ENCODE measurements at regions not wholly inside any gene's neighbourhood (a gene's known extent, or its start where the extent isn't known, plus 50 kb on each side); places are given as distances from the start of the nearest gene placed in this dataset.

DNA sequence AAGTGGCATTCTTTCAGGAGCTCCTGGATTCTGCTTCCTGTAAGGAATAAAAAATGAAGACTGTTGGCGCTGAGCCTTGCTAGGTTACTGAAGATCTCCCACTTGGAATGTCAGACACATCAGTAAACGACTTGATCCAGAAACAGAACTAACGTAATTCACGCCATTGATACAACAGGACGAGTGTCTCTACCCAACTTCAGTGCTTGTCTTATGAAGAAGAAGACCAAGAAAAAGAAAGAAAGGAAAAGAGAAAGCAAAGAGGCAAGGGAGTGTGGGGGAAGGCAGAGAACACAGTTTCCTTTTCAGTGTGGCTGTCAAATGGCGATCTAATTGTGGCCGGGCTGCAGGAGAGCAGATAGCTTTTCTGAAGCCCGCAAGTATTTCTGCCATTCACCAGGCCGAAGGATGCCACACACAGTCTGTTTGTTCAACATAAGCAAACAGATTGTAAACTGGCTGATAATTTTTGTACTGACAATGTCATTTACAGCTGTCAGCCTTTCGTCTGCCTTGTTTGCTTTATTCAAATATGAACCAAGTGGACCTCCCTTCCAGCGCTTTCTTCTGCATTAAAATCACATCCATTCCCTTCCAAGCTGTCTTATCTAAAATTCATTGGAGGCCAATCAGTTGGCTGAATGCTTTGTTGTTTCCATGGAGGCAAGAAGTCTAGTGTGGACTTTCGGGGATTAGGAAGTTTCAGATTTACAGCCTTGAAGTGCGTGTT lies 180.6 kb downstream of the FOXA2 start:
- no peaks in the 10 kb centered on the region for H3K9me3 Mint-ChIP-seq (ENCODE audit: unreplicated experiment)
- H3K4me1 Mint-ChIP-seq (ENCODE audit: insufficient read depth, unreplicated experiment): peaks cover 26% of the 10 kb centered on the region
- ChIA-PET POLR2A (interaction anchor here (0.7 to 2.7 kb wide), 13 partner anchors 10 to 360 kb away, joined by 3 to 33 read pairs (median 5); no protein-coding TSS in a partner anchor), CTCF (interaction anchor here (0.6 to 2.4 kb wide), 22 partner anchors 9 to 563 kb away, joined by 3 to 29 read pairs (median 3); no protein-coding TSS in a partner anchor)
- peak overlapping the region; percentile 5 for H3K27ac Mint-ChIP-seq (ENCODE audit: low read depth, unreplicated experiment)
- DNase-seq (ENCODE audit: unreplicated experiment): no peak
- TF ChIP-seq, protein P1, sequence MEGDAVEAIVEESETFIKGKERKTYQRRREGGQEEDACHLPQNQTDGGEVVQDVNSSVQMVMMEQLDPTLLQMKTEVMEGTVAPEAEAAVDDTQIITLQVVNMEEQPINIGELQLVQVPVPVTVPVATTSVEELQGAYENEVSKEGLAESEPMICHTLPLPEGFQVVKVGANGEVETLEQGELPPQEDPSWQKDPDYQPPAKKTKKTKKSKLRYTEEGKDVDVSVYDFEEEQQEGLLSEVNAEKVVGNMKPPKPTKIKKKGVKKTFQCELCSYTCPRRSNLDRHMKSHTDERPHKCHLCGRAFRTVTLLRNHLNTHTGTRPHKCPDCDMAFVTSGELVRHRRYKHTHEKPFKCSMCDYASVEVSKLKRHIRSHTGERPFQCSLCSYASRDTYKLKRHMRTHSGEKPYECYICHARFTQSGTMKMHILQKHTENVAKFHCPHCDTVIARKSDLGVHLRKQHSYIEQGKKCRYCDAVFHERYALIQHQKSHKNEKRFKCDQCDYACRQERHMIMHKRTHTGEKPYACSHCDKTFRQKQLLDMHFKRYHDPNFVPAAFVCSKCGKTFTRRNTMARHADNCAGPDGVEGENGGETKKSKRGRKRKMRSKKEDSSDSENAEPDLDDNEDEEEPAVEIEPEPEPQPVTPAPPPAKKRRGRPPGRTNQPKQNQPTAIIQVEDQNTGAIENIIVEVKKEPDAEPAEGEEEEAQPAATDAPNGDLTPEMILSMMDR (IDR thresholded peaks at IDR 0.05; ENCODE audit: unreplicated experiment): no peak
- peak overlapping the region; percentile 20 for H3K4me3 Mint-ChIP-seq (ENCODE audit: unreplicated experiment)
- no TSS peak for BruUV-seq (replicated peaks)
- intact Hi-C loops (cut with micrococcal nuclease): no loop called here
- no peaks in the 10 kb centered on the region for H3K27me3 Mint-ChIP-seq (ENCODE audit: insufficient read depth, unreplicated experiment)
- no peaks in the 10 kb centered on the region for H3K36me3 Mint-ChIP-seq (ENCODE audit: insufficient read depth, unreplicated experiment)

DNA sequence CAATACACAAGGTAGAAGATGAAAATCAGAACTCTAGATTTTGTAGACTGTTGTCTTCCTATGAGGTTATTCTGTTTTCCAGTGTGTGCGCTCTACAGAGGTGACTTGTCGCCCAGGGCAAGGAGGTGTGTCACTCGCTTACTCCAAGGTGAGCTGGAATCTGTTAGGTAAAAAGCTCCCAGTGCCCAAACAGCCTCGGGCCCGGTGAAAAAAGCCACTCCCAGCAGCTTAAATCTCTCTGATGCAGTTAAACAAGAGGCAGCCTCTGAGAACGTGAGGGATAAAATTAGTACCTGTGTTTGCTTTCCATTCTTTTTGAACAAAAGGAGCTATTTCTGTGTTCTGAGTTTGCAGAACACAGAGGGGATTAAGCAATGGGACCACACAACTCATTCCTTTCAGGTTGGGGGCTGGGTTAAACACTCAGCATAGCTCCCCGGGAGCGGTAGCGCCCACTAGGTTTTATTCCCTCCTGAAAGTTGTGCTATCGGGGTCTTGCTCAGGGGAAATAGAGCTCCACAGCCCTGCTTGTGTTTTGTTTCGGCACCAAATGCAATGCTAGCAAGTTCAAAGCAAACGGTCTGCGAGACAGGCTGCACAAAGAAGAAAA lies 181.2 kb downstream of the FOXA2 start:
- DNase-seq (ENCODE audit: unreplicated experiment): peak; percentile 40
- CTCF ChIA-PET: interaction anchor here (0.6 to 2.4 kb wide), 20 partner anchors 8 to 563 kb away, joined by 3 to 29 read pairs (median 3); no protein-coding TSS in a partner anchor
- H3K36me3 Mint-ChIP-seq (ENCODE audit: insufficient read depth, unreplicated experiment): no peaks in the 10 kb centered on the region
- H3K27me3 Mint-ChIP-seq (ENCODE audit: insufficient read depth, unreplicated experiment): no peaks in the 10 kb centered on the region
- peaks cover 26% of the 10 kb centered on the region for H3K4me1 Mint-ChIP-seq (ENCODE audit: insufficient read depth, unreplicated experiment)
- TF ChIP-seq, protein P1 (IDR thresholded peaks at IDR 0.05; ENCODE audit: unreplicated experiment): no peak
- peak overlapping the region; percentile 5 for H3K27ac Mint-ChIP-seq (ENCODE audit: low read depth, unreplicated experiment)
- no TSS peak for BruUV-seq (replicated peaks)
- no peaks in the 10 kb centered on the region for H3K9me3 Mint-ChIP-seq (ENCODE audit: unreplicated experiment)
- intact Hi-C loops (cut with micrococcal nuclease): no loop called here
- H3K4me3 Mint-ChIP-seq (ENCODE audit: unreplicated experiment): peak overlapping the region; percentile 20
- POLR2A ChIA-PET: interaction anchor here (0.8 to 2.7 kb wide), 12 partner anchors 9 to 361 kb away, joined by 3 to 33 read pairs (median 6); no protein-coding TSS in a partner anchor

DNA sequence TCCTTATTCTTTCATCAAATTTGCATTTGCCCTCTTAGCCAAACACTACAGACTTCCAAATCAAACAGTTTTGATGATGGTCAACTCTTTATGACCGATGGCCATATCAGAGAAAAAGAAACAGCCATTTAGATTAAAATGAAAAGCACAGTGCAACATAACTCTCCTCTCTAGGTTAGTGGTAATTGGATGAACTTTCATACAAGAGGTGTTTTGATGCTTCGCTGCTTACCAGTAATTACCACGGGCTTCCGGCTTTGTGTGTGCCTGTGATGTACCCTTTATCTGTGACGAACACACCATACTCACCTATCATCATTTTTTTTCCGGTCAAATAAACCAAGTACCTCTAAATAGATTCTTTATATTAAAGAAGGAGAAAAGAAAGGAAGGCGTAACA lies 181.8 kb downstream of the FOXA2 start:
- POLR2A ChIA-PET: interaction anchor here (0.8 to 2.1 kb wide), 7 partner anchors 8 to 279 kb away, joined by 3 to 33 read pairs (median 6); no protein-coding TSS in a partner anchor
- TF ChIP-seq, protein P1 (IDR thresholded peaks at IDR 0.05; ENCODE audit: unreplicated experiment): no peak
- no peak overlapping the region for H3K4me3 Mint-ChIP-seq (ENCODE audit: unreplicated experiment)
- no TSS peak for BruUV-seq (replicated peaks)
- H3K36me3 Mint-ChIP-seq (ENCODE audit: insufficient read depth, unreplicated experiment): no peaks in the 10 kb centered on the region
- DNase-seq (ENCODE audit: unreplicated experiment): no peak
- H3K9me3 Mint-ChIP-seq (ENCODE audit: unreplicated experiment): no peaks in the 10 kb centered on the region
- no peaks in the 10 kb centered on the region for H3K27me3 Mint-ChIP-seq (ENCODE audit: insufficient read depth, unreplicated experiment)
- H3K27ac Mint-ChIP-seq (ENCODE audit: low read depth, unreplicated experiment): no peak overlapping the region
- H3K4me1 Mint-ChIP-seq (ENCODE audit: insufficient read depth, unreplicated experiment): peaks cover 26% of the 10 kb centered on the region
- CTCF ChIA-PET: interaction anchor here (0.6 to 2.4 kb wide), 8 partner anchors 7 to 74 kb away, joined by 3 to 29 read pairs (median 3); no protein-coding TSS in a partner anchor
- intact Hi-C loops (cut with micrococcal nuclease): no loop called here

DNA sequence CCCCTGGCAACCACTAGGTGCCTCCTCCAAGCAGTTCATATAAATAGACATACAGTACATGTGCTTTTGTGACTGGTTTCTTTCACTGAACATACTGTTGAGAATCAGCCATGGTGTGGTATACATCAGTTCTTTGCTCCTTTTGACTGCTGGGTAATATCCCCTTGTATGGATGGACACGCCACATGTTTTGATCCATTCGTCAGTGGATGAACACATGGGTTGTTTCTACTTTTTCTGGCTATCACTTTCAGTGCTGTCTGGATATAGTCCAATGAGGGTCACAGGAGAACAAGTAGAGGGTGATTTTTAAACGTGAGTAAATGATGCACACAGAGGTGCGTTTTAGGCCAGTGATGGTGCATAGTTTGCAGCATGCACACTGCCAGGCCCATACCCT lies 183.9 kb downstream of the FOXA2 start:
- intact Hi-C loops (cut with micrococcal nuclease): no loop called here
- H3K4me1 Mint-ChIP-seq (ENCODE audit: insufficient read depth, unreplicated experiment): peaks cover 21% of the 10 kb centered on the region
- H3K27me3 Mint-ChIP-seq (ENCODE audit: insufficient read depth, unreplicated experiment): no peaks in the 10 kb centered on the region
- no peak for DNase-seq (ENCODE audit: unreplicated experiment)
- ChIA-PET POLR2A (interaction anchor here (1.5 kb wide), 1 partner anchor 10 kb away, joined by 4 read pairs; no protein-coding TSS in a partner anchor), CTCF (interaction anchor here (1.4 kb wide), 1 partner anchor 60 kb away, joined by 7 read pairs; no protein-coding TSS in a partner anchor)
- no peak overlapping the region for H3K27ac Mint-ChIP-seq (ENCODE audit: low read depth, unreplicated experiment)
- TF ChIP-seq, protein P1 (IDR thresholded peaks at IDR 0.05; ENCODE audit: unreplicated experiment): no peak
- no peak overlapping the region for H3K4me3 Mint-ChIP-seq (ENCODE audit: unreplicated experiment)
- H3K36me3 Mint-ChIP-seq (ENCODE audit: insufficient read depth, unreplicated experiment): no peaks in the 10 kb centered on the region
- no TSS peak for BruUV-seq (replicated peaks)
- H3K9me3 Mint-ChIP-seq (ENCODE audit: unreplicated experiment): no peaks in the 10 kb centered on the region
